HG03135 (cell line): ENCODE measurements at regions not wholly inside any gene's neighbourhood (a gene's known extent, or its start where the extent isn't known, plus 50 kb on each side); places are given as distances from the start of the nearest gene placed in this dataset.

ENCODE experiments used
- ATAC-seq: cut with Tn5 transposase; IDR thresholded peaks from one replicate; pipeline ENCODE4 v1.9.1; 2021; ENCODE audit warnings: mild to moderate bottlenecking, moderate library complexity; ENCODE audit not compliant: unreplicated experiment

DNA sequence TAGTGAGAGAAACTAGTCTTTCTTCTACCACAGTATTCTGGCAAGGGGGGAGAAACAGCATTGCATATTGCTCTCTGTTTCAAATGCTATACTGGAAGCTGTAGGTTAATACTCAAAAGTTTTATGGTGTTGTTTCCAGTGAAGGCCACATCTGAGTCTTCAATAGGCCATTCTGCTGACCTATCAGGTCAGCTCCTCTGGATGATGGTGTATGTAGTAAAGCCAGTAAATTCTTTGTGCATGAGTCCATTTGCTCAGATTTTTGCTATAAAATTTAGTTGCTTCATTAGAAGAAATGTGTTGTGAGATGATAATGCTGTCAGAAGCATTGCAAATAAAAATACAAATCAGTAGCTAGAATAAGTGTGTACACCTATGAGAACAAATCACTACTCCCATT lies 64.9 kb upstream of the RBMS3 start:
- no peak for ATAC-seq

DNA sequence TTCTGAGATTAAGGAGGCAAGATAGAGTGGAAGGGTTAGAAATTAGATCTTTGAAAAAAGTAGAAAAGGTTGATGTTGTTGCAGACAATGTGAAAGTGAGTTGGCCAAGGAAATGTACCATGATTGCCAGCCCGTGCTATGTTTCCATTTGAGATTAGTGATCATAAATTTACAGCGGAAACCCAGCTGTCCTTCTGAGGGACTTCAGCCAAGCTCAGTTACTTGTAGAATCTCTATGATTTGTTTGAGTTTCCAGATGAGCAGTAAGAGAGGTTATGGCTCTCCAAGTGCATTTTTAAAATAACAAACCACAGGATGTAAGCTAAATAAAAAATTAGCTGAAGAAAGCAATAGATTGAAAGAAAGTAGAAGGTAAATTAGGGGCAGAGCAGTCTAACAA lies 54.2 kb upstream of the RBMS3 start:
- no peak for ATAC-seq

DNA sequence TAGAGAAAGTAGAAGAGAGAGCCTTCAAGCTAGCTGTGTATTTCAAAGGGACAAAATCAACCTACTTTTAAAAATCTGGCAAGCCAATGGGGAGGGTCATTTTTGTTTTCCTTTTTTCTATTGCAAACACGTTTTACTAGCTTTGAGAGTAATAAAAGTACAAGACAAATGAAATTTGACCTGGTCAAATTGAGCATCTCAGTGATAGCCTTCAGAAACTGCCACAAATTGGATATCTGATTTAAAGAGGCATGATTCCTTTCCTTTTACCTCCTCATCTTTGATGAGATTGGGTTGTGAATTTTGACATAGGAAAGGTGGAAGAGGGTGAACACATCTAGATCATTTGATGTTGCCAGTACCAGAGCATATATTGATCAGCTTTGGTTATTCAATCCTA lies 53.6 kb upstream of the RBMS3 start:
- ATAC-seq, result no peak
